ENCODE measurements at regions not wholly inside any gene's neighbourhood (a gene's known extent, or its start where the extent isn't known, plus 50 kb on each side); places are given as distances from the start of the nearest gene placed in this dataset.
A peak's percentile ranks its signal among the peaks of the same experiment; 100 is the strongest.

DNA sequence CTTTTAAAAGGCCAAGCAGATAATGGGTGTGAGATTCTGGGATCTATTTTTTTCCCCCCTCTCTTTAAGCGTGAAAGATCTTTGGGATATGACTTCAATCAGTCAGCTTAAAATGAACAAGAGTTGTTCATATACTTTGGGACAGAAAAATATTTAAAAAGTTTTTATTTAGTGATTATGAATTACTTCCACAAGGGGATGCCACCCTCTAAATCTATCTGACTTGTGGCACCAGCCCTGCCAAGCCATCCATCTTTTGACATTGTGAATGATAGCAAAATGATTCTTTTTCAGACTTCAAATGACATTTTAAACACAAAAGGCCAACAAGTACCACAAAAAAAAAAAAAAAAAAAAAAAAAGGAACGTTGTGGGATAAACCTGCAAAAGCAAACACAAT is 111.0 kb upstream of the HMHB1 start:
- H3K27ac ChIP-seq = no peak overlapping the region
- H3K4me1 ChIP-seq = peaks cover 0 to under 1% (median 0%) of the 10 kb centered on the region in 12 donors
- H3K27me3 ChIP-seq = no peaks in the 10 kb centered on the region
- H3K4me3 ChIP-seq = no peak overlapping the region
- WGBS, 4 donors = 80 to 93% (median 82%) methylated on average over 2 of the region's 2 CpGs
- ATAC-seq = no peak
- TF ChIP-seq, protein P1, sequence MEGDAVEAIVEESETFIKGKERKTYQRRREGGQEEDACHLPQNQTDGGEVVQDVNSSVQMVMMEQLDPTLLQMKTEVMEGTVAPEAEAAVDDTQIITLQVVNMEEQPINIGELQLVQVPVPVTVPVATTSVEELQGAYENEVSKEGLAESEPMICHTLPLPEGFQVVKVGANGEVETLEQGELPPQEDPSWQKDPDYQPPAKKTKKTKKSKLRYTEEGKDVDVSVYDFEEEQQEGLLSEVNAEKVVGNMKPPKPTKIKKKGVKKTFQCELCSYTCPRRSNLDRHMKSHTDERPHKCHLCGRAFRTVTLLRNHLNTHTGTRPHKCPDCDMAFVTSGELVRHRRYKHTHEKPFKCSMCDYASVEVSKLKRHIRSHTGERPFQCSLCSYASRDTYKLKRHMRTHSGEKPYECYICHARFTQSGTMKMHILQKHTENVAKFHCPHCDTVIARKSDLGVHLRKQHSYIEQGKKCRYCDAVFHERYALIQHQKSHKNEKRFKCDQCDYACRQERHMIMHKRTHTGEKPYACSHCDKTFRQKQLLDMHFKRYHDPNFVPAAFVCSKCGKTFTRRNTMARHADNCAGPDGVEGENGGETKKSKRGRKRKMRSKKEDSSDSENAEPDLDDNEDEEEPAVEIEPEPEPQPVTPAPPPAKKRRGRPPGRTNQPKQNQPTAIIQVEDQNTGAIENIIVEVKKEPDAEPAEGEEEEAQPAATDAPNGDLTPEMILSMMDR (IDR thresholded peaks at IDR 0.05) = peak in 1 of 12 donors; percentile 10
- no peak for TF ChIP-seq POLR2A (IDR thresholded peaks at IDR 0.05)
- no peaks in the 10 kb centered on the region for H3K9me3 ChIP-seq
- no peak for DNase-seq
- H3K36me3 ChIP-seq = no peaks in the 10 kb centered on the region
- intact Hi-C loops (cut with DNase I) = loop anchor here in 1 of 10 donors (10.0 kb wide), 1 partner anchor 124 kb away; no protein-coding TSS in a partner anchor

DNA sequence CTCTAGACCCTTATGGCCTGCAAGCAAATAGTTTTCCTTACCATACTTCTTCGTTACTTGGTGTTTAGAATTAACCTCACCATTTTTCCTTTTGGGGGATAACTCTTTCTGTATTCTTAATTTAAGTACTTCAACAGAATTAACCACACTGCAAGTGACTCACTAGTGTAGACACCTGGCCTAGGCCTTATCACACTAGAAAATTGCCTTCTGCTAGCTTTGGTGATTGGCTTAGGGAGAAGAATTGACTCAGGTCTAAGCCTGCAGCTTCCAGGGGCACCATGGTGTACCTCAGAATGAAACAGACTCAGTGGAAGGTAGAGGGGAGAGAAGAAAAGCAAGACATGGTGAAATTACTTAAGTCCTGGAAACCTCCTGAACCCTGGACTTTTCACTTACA is 112.8 kb upstream of the HMHB1 start:
- ATAC-seq (no peak), DNase-seq (no peak)
- intact Hi-C loops (cut with DNase I) = no loop called here
- TF ChIP-seq, protein P1 (IDR thresholded peaks at IDR 0.05) = no peak
- TF ChIP-seq POLR2A (IDR thresholded peaks at IDR 0.05) = no peak
- peaks cover 0 to 19% (median 5%) of the 10 kb centered on the region in 12 donors for H3K4me1 ChIP-seq
- WGBS, 4 donors = 95 to 100% (median 99%) methylated on average over 1 of the region's 1 CpG
- H3K9me3 ChIP-seq = no peaks in the 10 kb centered on the region
- H3K4me3 ChIP-seq = no peak overlapping the region
- H3K36me3 ChIP-seq = no peaks in the 10 kb centered on the region
- H3K27me3 ChIP-seq = no peaks in the 10 kb centered on the region
- no peak overlapping the region for H3K27ac ChIP-seq

DNA sequence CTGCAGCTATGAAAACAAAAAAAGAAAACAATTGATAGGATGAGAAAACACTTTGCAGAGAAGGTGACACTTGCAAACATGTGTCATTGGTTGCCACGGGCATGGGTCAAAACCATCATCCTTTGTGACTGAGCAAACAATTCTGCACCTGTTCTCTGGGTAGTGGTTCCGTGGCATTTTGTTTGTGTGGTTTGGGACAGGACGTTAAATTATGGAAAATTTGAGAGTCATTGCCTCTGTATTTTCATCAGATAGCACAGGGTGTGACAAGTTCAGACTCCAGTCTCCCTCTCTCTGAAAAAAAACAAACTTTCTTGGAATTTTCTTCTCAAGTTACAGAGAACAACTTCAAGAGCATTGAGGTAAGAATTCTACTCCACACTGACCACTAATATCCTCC is 113.4 kb upstream of the HMHB1 start:
- no peak for ATAC-seq

DNA sequence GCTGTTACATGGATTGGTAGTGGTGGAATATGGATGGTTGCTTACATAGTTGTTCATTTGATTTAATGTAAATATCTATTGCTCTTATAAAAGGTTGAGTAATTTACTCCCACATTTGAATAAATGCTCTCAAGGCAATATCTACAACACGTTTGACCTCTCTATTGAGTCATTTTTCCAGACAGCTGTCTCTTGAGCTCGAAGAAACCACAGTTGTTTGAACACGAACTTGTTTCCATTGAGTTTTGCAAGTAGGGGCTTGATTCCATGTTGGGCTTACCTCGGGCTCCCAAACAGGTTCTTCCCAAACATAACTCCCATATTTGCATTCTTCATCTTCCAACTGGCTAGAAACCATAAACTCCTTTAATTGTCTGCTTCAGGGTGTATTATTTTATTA is 115.0 kb upstream of the HMHB1 start:
- intact Hi-C loops (cut with DNase I) = no loop called here
- WGBS, 4 donors = 87 to 93% (median 90%) methylated on average over 4 of the region's 4 CpGs
- no peak for ATAC-seq

More for the DNA sequence above, 113.4 kb upstream of the HMHB1 start:
- no peak for DNase-seq
- Histone ChIP-seq H3K27ac (no peak overlapping the region), H3K4me3 (no peak overlapping the region), H3K27me3 (no peaks in the 10 kb centered on the region), H3K36me3 (no peaks in the 10 kb centered on the region), H3K4me1 (peaks cover 0 to 24% (median 9%) of the 10 kb centered on the region in 12 donors), H3K9me3 (no peaks in the 10 kb centered on the region)
- TF ChIP-seq, protein P1 (IDR thresholded peaks at IDR 0.05) = no peak
- no peak for TF ChIP-seq POLR2A (IDR thresholded peaks at IDR 0.05)
- WGBS, 4 donors = 75 to 87% (median 78%) methylated on average over 3 of the region's 3 CpGs
- intact Hi-C loops (cut with DNase I) = no loop called here

More for the DNA sequence above, 115.0 kb upstream of the HMHB1 start:
- no peak overlapping the region for H3K4me3 ChIP-seq
- no peak for DNase-seq
- TF ChIP-seq POLR2A (IDR thresholded peaks at IDR 0.05) = no peak
- TF ChIP-seq, protein P1 (IDR thresholded peaks at IDR 0.05) = no peak
- no peaks in the 10 kb centered on the region for H3K27me3 ChIP-seq
- no peak overlapping the region for H3K27ac ChIP-seq
- H3K9me3 ChIP-seq = no peaks in the 10 kb centered on the region
- H3K36me3 ChIP-seq = no peaks in the 10 kb centered on the region
- peaks cover 0 to 35% (median 15%) of the 10 kb centered on the region in 12 donors for H3K4me1 ChIP-seq

All from heart left ventricle (tissue), 16 donors.